Nephron (organoid): ENCODE measurements at regions not wholly inside any gene's neighbourhood (a gene's known extent, or its start where the extent isn't known, plus 50 kb on each side); places are given as distances from the start of the nearest gene placed in this dataset.

Experiments used
- H3K27ac Mint-ChIP-seq, 3 experiments: 2 replicates each; pipeline ENCODE4 v1.8.0; 2020; ENCODE audit warnings: mixed read lengths in 3 of 3, mild to moderate bottlenecking in 2 of 3, moderate library complexity in 1 of 3
- H3K27me3 Mint-ChIP-seq: 2 replicates; pipeline ENCODE4 v1.8.0; 2021; ENCODE audit warnings: low read depth, mild to moderate bottlenecking, moderate library complexity, mixed read lengths
- H3K36me3 Mint-ChIP-seq: 2 replicates; pipeline ENCODE4 v1.8.0; 2020; ENCODE audit warnings: low read depth, mixed read lengths
- H3K4me1 Mint-ChIP-seq: 2 replicates; pipeline ENCODE4 v1.8.0; 2020; ENCODE audit warnings: mixed read lengths
- H3K4me3 Mint-ChIP-seq, 3 experiments: 2 replicates each; pipeline ENCODE4 v1.8.0; 2020; ENCODE audit warnings: mild to moderate bottlenecking in 3 of 3, mixed read lengths in 3 of 3, moderate library complexity in 2 of 3
- H3K9me3 Mint-ChIP-seq: 2 replicates; pipeline ENCODE4 v1.8.0; 2020; ENCODE audit warnings: mixed read lengths
- CTCF ChIP-seq, 3 experiments: fragments of 200-600 bp; sonication (generic); IDR thresholded peaks; one replicate each; pipeline ENCODE4 v1.5.0; 2021; ENCODE audit warnings: antibody characterized with exemption in 3 of 3; ENCODE audit not compliant: unreplicated experiment in 3 of 3

- no peak overlapping the region for H3K4me3 Mint-ChIP-seq
- no peaks in the 10 kb centered on the region for H3K4me1 Mint-ChIP-seq
- H3K36me3 Mint-ChIP-seq, result peaks cover 5% of the 10 kb centered on the region
- H3K27ac Mint-ChIP-seq, result no peak overlapping the region
- no peaks in the 10 kb centered on the region for H3K27me3 Mint-ChIP-seq
- TF ChIP-seq CTCF (IDR thresholded peaks at IDR 0.05; ENCODE audit: unreplicated experiment in 3 of 3), result no peak
- peaks cover 15% of the 10 kb centered on the region for H3K9me3 Mint-ChIP-seq
Observed at GRCh38 chr13:65977525-65977924, 1252.6 kb downstream of the PCDH9 start.

DNA sequence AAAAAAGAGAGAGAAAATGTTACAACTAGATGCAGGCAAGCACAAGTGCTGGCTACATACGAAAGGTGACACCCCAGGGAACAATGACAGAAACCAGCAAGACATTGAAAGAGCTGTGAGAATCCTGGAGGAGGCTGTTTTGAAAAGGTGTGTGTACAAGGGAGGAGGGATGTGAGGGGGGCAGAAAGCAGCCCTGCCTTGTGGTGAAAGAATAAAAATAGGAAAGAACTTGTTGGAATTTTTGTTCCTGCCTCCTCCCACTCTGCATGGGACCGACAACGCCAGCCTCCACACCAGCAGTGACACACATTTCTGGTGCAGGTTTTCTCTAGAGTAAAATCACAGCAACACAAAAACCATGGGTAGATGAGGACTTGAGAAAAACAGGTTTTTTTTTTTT is 1258.6 kb downstream of the PCDH9 start:
- no peak for TF ChIP-seq CTCF (IDR thresholded peaks at IDR 0.05; ENCODE audit: unreplicated experiment in 3 of 3)

GRCh38 chr13:65966991-65967451 is 1263.1 kb downstream of the PCDH9 start:
- H3K4me1 Mint-ChIP-seq, result no peaks in the 10 kb centered on the region

More for the DNA sequence above, 1258.6 kb downstream of the PCDH9 start:
- Mint-ChIP-seq H3K36me3 (no peaks in the 10 kb centered on the region), H3K9me3 (peaks cover 3% of the 10 kb centered on the region), H3K27ac (peak overlapping the region in 1 of 3 experiments; percentile 10), H3K4me3 (no peak overlapping the region), H3K27me3 (no peaks in the 10 kb centered on the region), H3K4me1 (no peaks in the 10 kb centered on the region)

DNA sequence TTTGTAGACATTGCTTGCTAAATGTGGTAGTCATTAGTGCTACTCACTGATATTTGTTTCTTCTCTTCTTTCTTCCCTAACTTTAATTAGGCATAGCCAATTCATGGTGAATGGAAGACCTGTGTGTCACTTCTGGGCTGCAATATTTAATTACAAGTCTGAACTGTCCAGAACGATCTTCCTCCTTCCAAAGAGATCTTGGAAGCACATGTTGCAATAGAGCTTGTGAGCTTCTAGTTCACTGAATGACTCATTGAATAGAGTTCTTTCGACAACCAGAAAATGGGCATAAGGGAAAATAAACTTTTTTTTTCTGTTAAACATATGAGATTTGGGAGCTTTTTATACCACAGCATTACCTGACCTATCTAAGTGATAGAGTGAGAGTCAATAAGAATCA is 1264.6 kb downstream of the PCDH9 start:
- Mint-ChIP-seq H3K4me3 (no peak overlapping the region), H3K36me3 (no peaks in the 10 kb centered on the region), H3K27ac (no peak overlapping the region), H3K9me3 (no peaks in the 10 kb centered on the region), H3K4me1 (no peaks in the 10 kb centered on the region), H3K27me3 (no peaks in the 10 kb centered on the region)
- TF ChIP-seq CTCF (IDR thresholded peaks at IDR 0.05; ENCODE audit: unreplicated experiment in 3 of 3), result no peak

More at GRCh38 chr13:65966991-65967451, 1263.1 kb downstream of the PCDH9 start:
- no peaks in the 10 kb centered on the region for H3K27me3 Mint-ChIP-seq
- TF ChIP-seq CTCF (IDR thresholded peaks at IDR 0.05; ENCODE audit: unreplicated experiment in 3 of 3), result peak in 1 of 3 experiments; percentile 35
- H3K9me3 Mint-ChIP-seq, result no peaks in the 10 kb centered on the region
- H3K36me3 Mint-ChIP-seq, result no peaks in the 10 kb centered on the region
- no peak overlapping the region for H3K4me3 Mint-ChIP-seq
- no peak overlapping the region for H3K27ac Mint-ChIP-seq

DNA sequence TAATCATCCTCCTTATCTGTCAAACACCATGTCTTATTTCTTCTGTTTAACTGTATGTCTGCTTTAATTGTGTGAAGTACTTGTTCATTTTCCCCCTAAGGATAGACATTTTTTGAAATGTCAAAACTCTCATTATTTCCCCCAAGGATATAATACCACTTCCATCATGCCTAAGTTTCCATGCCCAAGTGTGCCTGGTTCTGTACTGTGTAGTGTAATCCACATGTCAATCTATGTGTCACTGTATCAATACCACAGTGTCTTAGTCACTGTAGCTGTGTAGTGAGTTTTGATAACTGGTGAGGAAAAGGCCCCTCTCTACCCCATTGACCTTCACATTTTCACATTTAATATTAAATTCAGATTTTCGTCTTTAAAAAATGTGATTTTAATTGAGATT is 1265.5 kb downstream of the PCDH9 start:
- no peaks in the 10 kb centered on the region for H3K36me3 Mint-ChIP-seq
- H3K27me3 Mint-ChIP-seq, result no peaks in the 10 kb centered on the region

More for the DNA sequence above, 1265.5 kb downstream of the PCDH9 start:
- TF ChIP-seq CTCF (IDR thresholded peaks at IDR 0.05; ENCODE audit: unreplicated experiment in 3 of 3), result no peak
- no peaks in the 10 kb centered on the region for H3K4me1 Mint-ChIP-seq
- H3K9me3 Mint-ChIP-seq, result no peaks in the 10 kb centered on the region
- H3K4me3 Mint-ChIP-seq, result no peak overlapping the region
- H3K27ac Mint-ChIP-seq, result no peak overlapping the region
